Loucy (cell line): ENCODE measurements at regions not wholly inside any gene's neighbourhood (a gene's known extent, or its start where the extent isn't known, plus 50 kb on each side); places are given as distances from the start of the nearest gene placed in this dataset.

Experiments used
- H2AFZ ChIP-seq: fragments of 200-600 bp; sonication (generic); 2 replicates; pipeline ENCODE4 v1.6.0; 2016; ENCODE audit warnings: antibody characterized with exemption, mild to moderate bottlenecking, low read length, moderate library complexity
- H3F3A ChIP-seq: fragments of 200-600 bp; 2 replicates; pipeline ENCODE4 v1.6.0; 2016; ENCODE audit warnings: antibody characterized with exemption, low read depth, mild to moderate bottlenecking
- H3K27me3 ChIP-seq: fragments of 200-600 bp; sonication (generic); 2 replicates; pipeline ENCODE4 v1.6.1; 2014; ENCODE audit warnings: low read length, mild to moderate bottlenecking; ENCODE audit not compliant: insufficient read depth, poor library complexity, severe bottlenecking
- H3K36me3 ChIP-seq: fragments of 200-600 bp; sonication (generic); 2 replicates; pipeline ENCODE4 v1.6.1; 2016; ENCODE audit warnings: low read length; ENCODE audit not compliant: insufficient read depth
- H3K4me1 ChIP-seq: fragments of 200-600 bp; sonication (generic); 2 replicates; pipeline ENCODE4 v1.5.1; 2014; ENCODE audit warnings: low read length, mild to moderate bottlenecking; ENCODE audit not compliant: insufficient read depth, poor library complexity, severe bottlenecking
- H3K4me2 ChIP-seq: fragments of 200-600 bp; sonication (generic); 2 replicates; pipeline ENCODE4 v1.6.0; 2014; ENCODE audit warnings: antibody characterized with exemption, low read length, low read depth, mild to moderate bottlenecking; ENCODE audit not compliant: poor library complexity, severe bottlenecking
- H3K4me3 ChIP-seq: fragments of 200-600 bp; sonication (generic); 2 replicates; pipeline ENCODE4 v1.5.1; 2014; ENCODE audit warnings: low read length, mild to moderate bottlenecking, mixed read lengths; ENCODE audit not compliant: poor library complexity, severe bottlenecking
- H3K79me2 ChIP-seq: fragments of 200-600 bp; sonication (generic); 2 replicates; pipeline ENCODE4 v1.6.1; 2014; ENCODE audit warnings: low read length; ENCODE audit not compliant: insufficient read depth
- H3K9ac ChIP-seq: fragments of 200-600 bp; sonication (generic); 2 replicates; pipeline ENCODE4 v1.6.0; 2014; ENCODE audit warnings: mild to moderate bottlenecking, low read depth, low read length, moderate library complexity; ENCODE audit not compliant: poor library complexity, severe bottlenecking
- H3K9me2 ChIP-seq: fragments of 200-600 bp; sonication (generic); replicated peaks from 2 replicates; pipeline ENCODE4 v1.6.1; 2016; ENCODE audit warnings: low read depth, low read length, mixed read lengths
- H3K9me3 ChIP-seq: fragments of 200-600 bp; sonication (generic); 2 replicates; pipeline ENCODE4 v1.6.1; 2014; ENCODE audit warnings: mild to moderate bottlenecking, antibody characterized with exemption, low read length, low read depth; ENCODE audit not compliant: insufficient read depth
- H4K20me1 ChIP-seq: fragments of 200-600 bp; sonication (generic); 2 replicates; pipeline ENCODE4 v1.6.0; 2014; ENCODE audit warnings: antibody characterized with exemption, low read length, mild to moderate bottlenecking; ENCODE audit not compliant: insufficient read depth, poor library complexity, severe bottlenecking
- EZH2phosphoT487 ChIP-seq: fragments of 200-600 bp; IDR thresholded peaks from 2 replicates; pipeline ENCODE4 v1.6.1; 2018; ENCODE audit warnings: antibody characterized with exemption, mild to moderate bottlenecking, moderate library complexity, borderline replicate concordance
- TF ChIP-seq, protein P1 (sequence below): fragments of 200-600 bp; sonication (generic); conservative IDR thresholded peaks from 2 replicates; pipeline ENCODE4 v1.5.1; 2014; ENCODE audit warnings: mild to moderate bottlenecking, antibody characterized with exemption, low read length

DNA sequence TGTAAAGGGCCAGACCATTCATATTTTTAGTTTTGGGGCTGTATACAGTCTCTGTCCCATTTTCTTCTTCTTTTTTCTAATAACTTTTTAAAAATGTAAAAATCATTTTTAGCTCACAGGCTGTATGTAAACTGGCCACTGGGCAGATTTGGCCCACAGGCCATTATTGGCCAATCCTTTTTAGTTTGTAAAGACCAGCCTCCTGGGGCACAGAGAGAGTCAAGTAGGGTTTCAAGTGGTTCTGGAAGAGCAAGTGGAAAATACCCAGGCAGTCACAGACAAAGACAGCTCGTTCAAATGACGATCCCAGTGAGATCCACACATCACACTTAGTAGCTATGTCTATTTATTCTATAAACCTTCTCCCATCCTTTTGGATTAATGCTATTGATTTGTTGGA, 150.2 kb upstream of the ARHGAP20 start:
- no peaks in the 10 kb centered on the region for H3K9me2 ChIP-seq
- H3K79me2 ChIP-seq, result no peaks in the 10 kb centered on the region

DNA sequence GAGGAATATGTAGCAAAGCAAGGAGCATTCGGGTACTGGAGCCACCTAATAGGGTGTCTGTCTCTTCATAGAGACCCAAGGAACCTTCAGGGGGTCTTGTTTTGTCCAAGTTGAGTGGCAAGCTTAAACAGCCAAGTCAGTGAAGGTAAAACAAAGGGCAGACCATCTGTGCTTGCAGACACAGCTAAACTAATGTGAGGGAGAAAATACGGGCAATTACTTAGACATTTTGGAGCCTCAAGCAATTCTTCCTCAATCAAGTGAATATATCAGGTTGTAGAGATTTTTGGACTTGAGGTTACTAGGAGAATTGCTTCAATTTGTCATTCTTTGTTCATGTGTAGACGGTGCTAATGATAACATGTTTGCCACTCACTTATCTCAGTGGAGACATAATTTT, 148.2 kb upstream of the ARHGAP20 start:
- no peaks in the 10 kb centered on the region for H3K79me2 ChIP-seq
- H3K4me1 ChIP-seq, result no peaks in the 10 kb centered on the region
- H3K4me3 ChIP-seq, result no peak overlapping the region
- TF ChIP-seq, protein P1, sequence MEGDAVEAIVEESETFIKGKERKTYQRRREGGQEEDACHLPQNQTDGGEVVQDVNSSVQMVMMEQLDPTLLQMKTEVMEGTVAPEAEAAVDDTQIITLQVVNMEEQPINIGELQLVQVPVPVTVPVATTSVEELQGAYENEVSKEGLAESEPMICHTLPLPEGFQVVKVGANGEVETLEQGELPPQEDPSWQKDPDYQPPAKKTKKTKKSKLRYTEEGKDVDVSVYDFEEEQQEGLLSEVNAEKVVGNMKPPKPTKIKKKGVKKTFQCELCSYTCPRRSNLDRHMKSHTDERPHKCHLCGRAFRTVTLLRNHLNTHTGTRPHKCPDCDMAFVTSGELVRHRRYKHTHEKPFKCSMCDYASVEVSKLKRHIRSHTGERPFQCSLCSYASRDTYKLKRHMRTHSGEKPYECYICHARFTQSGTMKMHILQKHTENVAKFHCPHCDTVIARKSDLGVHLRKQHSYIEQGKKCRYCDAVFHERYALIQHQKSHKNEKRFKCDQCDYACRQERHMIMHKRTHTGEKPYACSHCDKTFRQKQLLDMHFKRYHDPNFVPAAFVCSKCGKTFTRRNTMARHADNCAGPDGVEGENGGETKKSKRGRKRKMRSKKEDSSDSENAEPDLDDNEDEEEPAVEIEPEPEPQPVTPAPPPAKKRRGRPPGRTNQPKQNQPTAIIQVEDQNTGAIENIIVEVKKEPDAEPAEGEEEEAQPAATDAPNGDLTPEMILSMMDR, result no peak
- TF ChIP-seq EZH2phosphoT487, result no peak
- no peak overlapping the region for H3K9ac ChIP-seq
- H3K9me2 ChIP-seq, result no peaks in the 10 kb centered on the region
- no peaks in the 10 kb centered on the region for H4K20me1 ChIP-seq
- H3K36me3 ChIP-seq, result no peaks in the 10 kb centered on the region
- H3K4me2 ChIP-seq, result no peak overlapping the region
- H3K9me3 ChIP-seq, result no peaks in the 10 kb centered on the region
- no peak overlapping the region for H2AFZ ChIP-seq
- no peaks in the 10 kb centered on the region for H3F3A ChIP-seq
- H3K27me3 ChIP-seq, result no peaks in the 10 kb centered on the region

More for the DNA sequence above, 150.2 kb upstream of the ARHGAP20 start:
- TF ChIP-seq, protein P1, result no peak
- no peak for TF ChIP-seq EZH2phosphoT487
- H3K36me3 ChIP-seq, result no peaks in the 10 kb centered on the region
- no peaks in the 10 kb centered on the region for H3F3A ChIP-seq
- no peak overlapping the region for H3K4me3 ChIP-seq
- no peaks in the 10 kb centered on the region for H3K27me3 ChIP-seq
- H3K4me1 ChIP-seq, result no peaks in the 10 kb centered on the region
- no peak overlapping the region for H3K4me2 ChIP-seq
- H4K20me1 ChIP-seq, result no peaks in the 10 kb centered on the region
- no peak overlapping the region for H3K9ac ChIP-seq
- H3K9me3 ChIP-seq, result no peaks in the 10 kb centered on the region
- no peak overlapping the region for H2AFZ ChIP-seq

DNA sequence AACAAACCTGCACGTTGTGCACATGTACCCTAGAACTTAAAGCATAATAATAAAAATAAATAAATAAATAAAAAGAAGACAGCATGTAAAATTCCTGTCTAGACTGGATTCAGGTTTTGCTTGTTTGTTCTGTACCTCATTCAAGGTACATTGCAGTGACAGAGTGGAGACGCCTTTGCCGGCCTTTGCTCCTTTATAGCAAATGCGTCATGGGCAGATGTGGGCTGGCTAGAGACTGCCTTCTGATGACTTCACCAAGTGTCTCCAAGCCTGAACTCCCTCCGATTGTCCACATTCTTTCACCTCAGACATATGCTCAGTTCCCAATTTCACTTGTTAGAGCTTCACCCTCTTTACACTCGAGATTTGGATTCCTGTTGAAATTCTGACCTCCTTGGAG, 147.8 kb upstream of the ARHGAP20 start:
- Histone ChIP-seq H3K4me3 (no peak overlapping the region), H3K27me3 (no peaks in the 10 kb centered on the region), H3F3A (no peaks in the 10 kb centered on the region), H2AFZ (no peak overlapping the region), H3K9me3 (no peaks in the 10 kb centered on the region), H3K79me2 (no peaks in the 10 kb centered on the region), H3K4me2 (no peak overlapping the region), H4K20me1 (no peaks in the 10 kb centered on the region), H3K9ac (no peak overlapping the region), H3K4me1 (no peaks in the 10 kb centered on the region), H3K9me2 (no peaks in the 10 kb centered on the region), H3K36me3 (no peaks in the 10 kb centered on the region)
- TF ChIP-seq EZH2phosphoT487, result no peak
- TF ChIP-seq, protein P1, result no peak
